GM19239 (cell line): ENCODE measurements at regions not wholly inside any gene's neighbourhood (a gene's known extent, or its start where the extent isn't known, plus 50 kb on each side); places are given as distances from the start of the nearest gene placed in this dataset.
"Not testable (repeated sequence)": the region's sequence is repeated elsewhere in the genome, so short reads cannot be mapped to it uniquely, and the experiment has no call there.

ENCODE experiments used
- DNase-seq: peaks from one replicate; pipeline ENCODE4 v3.0.0; 2011; ENCODE audit warnings: low spot score; ENCODE audit not compliant: insufficient read length
- FAIRE-seq: peaks from 2 replicates; lab custom pipeline; 2011; peaks lifted over from hg19 to GRCh38; lab: Jason Lieb, UNC

DNA sequence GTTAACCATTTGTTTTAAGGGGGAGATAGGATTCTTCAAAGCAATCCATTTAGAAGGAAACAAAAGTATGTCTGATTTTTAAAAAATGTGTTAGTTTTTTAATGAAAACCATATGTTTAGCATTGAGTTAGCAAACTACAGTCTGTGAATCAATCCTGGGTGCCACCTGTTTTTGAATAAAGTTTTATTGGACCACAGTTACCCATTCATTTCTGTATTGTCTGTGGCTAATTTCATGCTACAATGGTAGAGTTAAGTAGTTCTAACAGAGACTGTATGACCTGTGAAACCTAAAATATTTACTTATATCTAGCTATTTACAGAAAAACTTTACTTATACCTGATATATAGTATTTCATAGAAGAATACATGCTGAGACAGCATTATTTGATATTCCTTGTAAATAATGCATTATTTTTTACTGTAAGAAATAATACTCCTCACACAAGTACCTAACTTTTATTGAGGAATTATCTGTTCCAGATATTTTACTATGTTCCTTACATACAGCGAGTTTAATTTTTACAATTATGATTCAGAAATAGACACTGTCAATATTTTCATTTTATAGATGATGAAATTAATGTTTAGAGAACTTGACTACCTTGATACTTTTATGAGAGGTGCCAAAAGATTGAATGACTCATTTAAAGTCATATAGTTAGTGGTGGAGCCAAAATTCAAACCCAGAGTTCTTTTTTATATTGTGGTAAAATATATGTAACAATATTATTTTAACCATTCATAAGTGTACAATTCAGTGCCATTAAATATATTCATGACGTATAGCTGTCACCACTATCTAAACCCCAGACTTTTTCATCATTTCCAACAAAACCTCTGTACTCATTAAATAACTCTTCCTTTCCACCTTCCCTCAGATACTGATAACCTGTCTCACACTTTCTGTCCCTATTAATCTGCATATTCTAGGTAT is 122.0 kb downstream of the GLUD2 start:
- no peak for DNase-seq
- FAIRE-seq: no peak

GRCh38 chrX:121172703-121173102 is 125.3 kb downstream of the GLUD2 start:
- no peak for DNase-seq
- FAIRE-seq: no peak

- DNase-seq: no peak
- FAIRE-seq: no peak
Measured at GRCh38 chrX:121179972-121180371, 132.6 kb downstream of the GLUD2 start.

DNA sequence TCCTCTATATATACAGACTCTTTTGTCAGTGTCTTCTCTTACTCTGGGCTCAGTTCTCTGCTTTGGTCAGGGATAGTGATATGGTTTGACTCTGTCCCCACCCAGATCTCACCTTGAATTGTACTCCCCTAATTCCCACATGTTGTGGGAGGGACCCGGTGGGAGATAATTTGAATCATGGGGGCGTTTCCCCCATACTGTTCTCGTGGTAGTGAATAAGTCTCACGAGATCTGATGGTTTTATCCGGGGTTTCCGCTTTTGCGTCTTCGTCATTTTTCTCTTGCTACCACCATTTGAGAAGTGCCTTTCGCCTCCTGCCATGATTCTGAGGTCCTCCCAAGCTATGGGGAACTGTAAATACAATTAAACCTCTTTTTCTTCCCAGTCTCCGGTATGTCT is 144.4 kb downstream of the GLUD2 start:
- DNase-seq: no peak
- no peak for FAIRE-seq

GRCh38 chrX:121195719-121196118 is 148.3 kb downstream of the GLUD2 start:
- no peak for FAIRE-seq

GRCh38 chrX:121196872-121197444 is 149.5 kb downstream of the GLUD2 start:
- FAIRE-seq, DNase-seq: not testable (repeated sequence)

More at GRCh38 chrX:121195719-121196118, 148.3 kb downstream of the GLUD2 start:
- no peak for DNase-seq

GRCh38 chrX:121208563-121208962 is 161.2 kb downstream of the GLUD2 start:
- FAIRE-seq (no peak), DNase-seq (no peak)

- peak; percentile 33 for FAIRE-seq
- DNase-seq: no peak
Measured at GRCh38 chrX:121216641-121217374, 169.4 kb downstream of the GLUD2 start.

GRCh38 chrX:121221322-121221977 is 174.0 kb downstream of the GLUD2 start:
- no peak for FAIRE-seq

DNA sequence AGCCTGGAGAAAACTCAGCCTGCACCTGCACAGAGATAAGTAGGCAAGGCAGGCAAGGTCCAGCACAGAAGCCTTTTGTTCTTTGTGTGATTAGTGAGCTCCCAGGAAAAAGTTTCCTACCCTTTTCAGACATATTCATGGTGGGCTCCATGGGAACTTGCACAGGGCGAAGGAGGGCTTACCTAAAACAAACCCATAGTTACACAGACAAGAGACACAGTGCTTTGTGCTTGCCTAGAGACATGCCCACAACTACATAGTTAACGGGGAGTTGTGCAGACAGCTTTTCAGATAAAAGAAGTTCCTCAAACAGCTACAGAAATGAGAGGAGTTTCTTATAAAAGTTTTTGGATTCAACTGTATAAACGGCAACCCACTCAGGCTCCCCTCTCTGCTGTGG is 180.5 kb downstream of the GLUD2 start:
- DNase-seq (no peak), FAIRE-seq (no peak)

More at GRCh38 chrX:121221322-121221977, 174.0 kb downstream of the GLUD2 start:
- no peak for DNase-seq

GRCh38 chrX:121231566-121232358 is 184.4 kb downstream of the GLUD2 start:
- DNase-seq: no peak
- no peak for FAIRE-seq

GRCh38 chrX:121236040-121236439 is 188.6 kb downstream of the GLUD2 start:
- DNase-seq (no peak), FAIRE-seq (no peak)

DNA sequence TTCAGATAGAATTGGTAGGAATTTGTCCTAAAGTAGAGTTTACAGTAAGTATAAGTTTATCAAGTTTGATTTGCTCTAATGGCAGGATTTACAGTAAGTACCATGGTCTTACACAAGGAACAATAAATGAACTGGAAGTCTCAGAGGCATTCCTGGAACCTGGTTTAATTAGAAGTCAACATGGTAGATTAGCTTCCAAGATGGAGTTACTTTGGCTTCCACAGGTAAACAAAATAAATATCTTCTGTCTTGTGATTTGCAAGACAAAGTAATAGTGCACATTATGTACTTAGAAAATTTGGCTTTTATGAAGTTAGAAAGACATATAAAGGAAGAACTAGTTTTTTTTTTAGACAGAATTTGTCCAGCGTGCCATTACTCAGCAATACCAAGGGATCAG is 190.7 kb downstream of the GLUD2 start:
- FAIRE-seq: no peak
- DNase-seq: no peak

GRCh38 chrX:121244511-121244910 is 197.1 kb downstream of the GLUD2 start:
- FAIRE-seq (no peak), DNase-seq (no peak)

- no peak for FAIRE-seq
Measured at GRCh38 chrX:121245763-121246162, 198.4 kb downstream of the GLUD2 start.

GRCh38 chrX:121254336-121254735 is 206.9 kb downstream of the GLUD2 start:
- FAIRE-seq: no peak
- no peak for DNase-seq

More at GRCh38 chrX:121245763-121246162, 198.4 kb downstream of the GLUD2 start:
- no peak for DNase-seq

DNA sequence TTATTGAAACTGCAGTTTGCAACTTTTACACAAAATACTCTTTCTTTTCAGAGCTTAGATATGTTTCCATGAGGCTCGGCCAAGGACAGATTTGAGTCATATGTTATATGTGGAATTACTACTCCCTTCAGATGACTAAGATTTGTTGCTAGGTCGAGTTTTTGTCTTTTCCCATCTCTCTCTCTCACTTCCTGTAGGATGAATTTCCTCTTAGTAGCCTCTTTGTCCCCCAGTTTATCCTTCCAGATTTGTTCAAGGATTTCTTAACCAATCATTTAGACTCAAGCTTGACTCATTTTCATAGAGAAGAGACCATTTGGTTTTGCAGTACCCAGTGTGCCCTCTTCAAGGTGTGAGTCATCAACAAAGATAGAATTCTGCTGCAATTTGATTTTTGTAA is 209.2 kb downstream of the GLUD2 start:
- FAIRE-seq: no peak
- no peak for DNase-seq

- DNase-seq (no peak), FAIRE-seq (no peak)
Measured at GRCh38 chrX:121258545-121258944, 211.1 kb downstream of the GLUD2 start.

GRCh38 chrX:121259170-121259569 is 211.8 kb downstream of the GLUD2 start:
- no peak for DNase-seq
- no peak for FAIRE-seq
